Aorta (tissue), 5 donors: ENCODE measurements at regions not wholly inside any gene's neighbourhood (a gene's known extent, or its start where the extent isn't known, plus 50 kb on each side); places are given as distances from the start of the nearest gene placed in this dataset.
A peak's percentile ranks its signal among the peaks of the same experiment; 100 is the strongest.

Source experiments
- ATAC-seq: fragments of 200-7000 bp; cut with Tn5 transposase; one replicate; pipeline ENCODE4 v1.9.1; 2022; ENCODE audit warnings: moderate library complexity; ENCODE audit not compliant: low FRiP score
- DNase-seq, 2 donors: peaks; one replicate each; pipeline ENCODE4 v3.0.0-alpha.2; 2020
- H3K27ac ChIP-seq, 2 donors: one replicate each; pipeline ENCODE4 v1.5.1; 2013; ENCODE audit warnings: low read length in 2 of 2, mild to moderate bottlenecking in 2 of 2, moderate library complexity in 2 of 2, control low read depth in 1 of 2, inconsistent platforms in 1 of 2, low read depth in 1 of 2
- H3K27me3 ChIP-seq, 2 donors: one replicate each; pipeline ENCODE4 v1.6.1; 2013; ENCODE audit warnings: control low read depth in 1 of 2, low read length in 1 of 2, mild to moderate bottlenecking in 1 of 2, moderate library complexity in 1 of 2; ENCODE audit not compliant: insufficient read depth in 2 of 2, control insufficient read depth in 1 of 2
- H3K36me3 ChIP-seq, 2 donors: one replicate each; pipeline ENCODE4 v1.6.1; 2013; ENCODE audit warnings: control low read depth in 1 of 2, low read length in 1 of 2, mild to moderate bottlenecking in 1 of 2; ENCODE audit not compliant: insufficient read depth in 2 of 2, control insufficient read depth in 1 of 2
- H3K4me1 ChIP-seq, 2 donors: one replicate each; pipeline ENCODE4 v1.6.1; 2013; ENCODE audit warnings: low read length in 2 of 2, control low read depth in 1 of 2, mild to moderate bottlenecking in 1 of 2, moderate library complexity in 1 of 2; ENCODE audit not compliant: insufficient read depth in 2 of 2, control insufficient read depth in 1 of 2
- H3K4me3 ChIP-seq, 2 donors: one replicate each; pipeline ENCODE4 v1.5.1; 2013; ENCODE audit warnings: low read length in 2 of 2, control low read depth in 1 of 2, mild to moderate bottlenecking in 1 of 2
- H3K9me3 ChIP-seq: one replicate; pipeline ENCODE4 v1.6.1; 2013; ENCODE audit warnings: mild to moderate bottlenecking, low read length; ENCODE audit not compliant: control insufficient read depth
- WGBS, 2 donors: extraction: QIAGEN DNeasy Blood & Tissue Kit; methylation state at CpG; one replicate each; pipeline ENCODE4 v1.1.7; 2013; 5-methylcytosine and 5-hydroxymethylcytosine counted together
- intact Hi-C, 2 donors: fragments of 100-400 bp; cut with DNase I; formaldehyde crosslinking; loops; one replicate each; pipeline versions ENCODE4 v1.14.2 to v1.15.0; 2022
- donor health status: healthy with polysubstance abuse.
- donor health status: Bipolar disorder and iron deficiency.
- donor health status: DM: no; HTN: no; CAD: no.
- donor health status: DM: no; HTN: no; CAD: no.
- donor health status: DM: yes; HTN: yes; CAD: no.

- WGBS, 2 donors, result 53 to 58% methylated on average over 6 of the region's 6 CpGs
- no peak overlapping the region for H3K4me3 ChIP-seq
- no peaks in the 10 kb centered on the region for H3K36me3 ChIP-seq
- DNase-seq, result no peak
- no peaks in the 10 kb centered on the region for H3K9me3 ChIP-seq
- no peaks in the 10 kb centered on the region for H3K27me3 ChIP-seq
- no peak for ATAC-seq
- intact Hi-C loops, result no loop called here
- no peak overlapping the region for H3K27ac ChIP-seq
- H3K4me1 ChIP-seq, result no peaks in the 10 kb centered on the region
Observed at GRCh38 chr3:194817936-194818335, 132.3 kb downstream of the FAM43A start.

- no peaks in the 10 kb centered on the region for H3K9me3 ChIP-seq
- DNase-seq (no peak), ATAC-seq (no peak)
- no peaks in the 10 kb centered on the region for H3K4me1 ChIP-seq
- 80 to 85% methylated on average over 4 of the region's 4 CpGs for WGBS, 2 donors
- H3K27ac ChIP-seq, result no peak overlapping the region
- H3K4me3 ChIP-seq, result no peak overlapping the region
- intact Hi-C loops, result no loop called here
- no peaks in the 10 kb centered on the region for H3K36me3 ChIP-seq
- no peaks in the 10 kb centered on the region for H3K27me3 ChIP-seq
Observed at GRCh38 chr3:194824100-194824499, 138.4 kb downstream of the FAM43A start.

GRCh38 chr3:194824701-194825111, 139.0 kb downstream of the FAM43A start:
- no peak for DNase-seq
- no peaks in the 10 kb centered on the region for H3K9me3 ChIP-seq
- ATAC-seq, result peak; percentile 33
- intact Hi-C loops, result no loop called here
- no peaks in the 10 kb centered on the region for H3K27me3 ChIP-seq
- no peak overlapping the region for H3K4me3 ChIP-seq
- no peaks in the 10 kb centered on the region for H3K36me3 ChIP-seq
- 55 to 58% methylated on average over 15 of the region's 15 CpGs for WGBS, 2 donors
- no peak overlapping the region for H3K27ac ChIP-seq
- H3K4me1 ChIP-seq, result no peaks in the 10 kb centered on the region

- Histone ChIP-seq H3K36me3 (no peaks in the 10 kb centered on the region), H3K9me3 (no peaks in the 10 kb centered on the region), H3K27me3 (no peaks in the 10 kb centered on the region), H3K27ac (no peak overlapping the region), H3K4me1 (no peaks in the 10 kb centered on the region), H3K4me3 (no peak overlapping the region)
- no peak for DNase-seq
- intact Hi-C loops, result no loop called here
- WGBS, 2 donors, result 91 to 93% methylated on average over 6 of the region's 6 CpGs
- no peak for ATAC-seq
Observed at GRCh38 chr3:194826594-194826993, 140.9 kb downstream of the FAM43A start.

- no peaks in the 10 kb centered on the region for H3K36me3 ChIP-seq
- H3K9me3 ChIP-seq, result no peaks in the 10 kb centered on the region
- 79 to 89% methylated on average over 1 of the region's 1 CpG for WGBS, 2 donors
- no peaks in the 10 kb centered on the region for H3K4me1 ChIP-seq
- DNase-seq, result no peak
- no peak for ATAC-seq
- H3K27me3 ChIP-seq, result no peaks in the 10 kb centered on the region
- no peak overlapping the region for H3K4me3 ChIP-seq
- no peak overlapping the region for H3K27ac ChIP-seq
- intact Hi-C loops, result no loop called here
Observed at GRCh38 chr3:194827486-194827885, 141.8 kb downstream of the FAM43A start.

- ATAC-seq (no peak), DNase-seq (no peak)
- H3K27me3 ChIP-seq, result no peaks in the 10 kb centered on the region
- no peaks in the 10 kb centered on the region for H3K4me1 ChIP-seq
- H3K27ac ChIP-seq, result no peak overlapping the region
- H3K9me3 ChIP-seq, result no peaks in the 10 kb centered on the region
- 92 to 97% methylated on average over 6 of the region's 6 CpGs for WGBS, 2 donors
- no peak overlapping the region for H3K4me3 ChIP-seq
- intact Hi-C loops, result no loop called here
- no peaks in the 10 kb centered on the region for H3K36me3 ChIP-seq
Observed at GRCh38 chr3:194828116-194828515, 142.4 kb downstream of the FAM43A start.

- no peak for ATAC-seq
Observed at GRCh38 chr3:194828926-194829325, 143.2 kb downstream of the FAM43A start.

GRCh38 chr3:194830401-194830800, 144.7 kb downstream of the FAM43A start:
- H3K4me3 ChIP-seq, result no peak overlapping the region
- H3K9me3 ChIP-seq, result no peaks in the 10 kb centered on the region
- no peaks in the 10 kb centered on the region for H3K36me3 ChIP-seq
- H3K27me3 ChIP-seq, result no peaks in the 10 kb centered on the region
- no peaks in the 10 kb centered on the region for H3K4me1 ChIP-seq
- WGBS, 2 donors, result 72 to 79% methylated on average over 6 of the region's 6 CpGs
- intact Hi-C loops, result no loop called here
- H3K27ac ChIP-seq, result no peak overlapping the region
- ATAC-seq (no peak), DNase-seq (no peak)

More at GRCh38 chr3:194828926-194829325, 143.2 kb downstream of the FAM43A start:
- no peak overlapping the region for H3K4me3 ChIP-seq
- H3K4me1 ChIP-seq, result no peaks in the 10 kb centered on the region
- no peaks in the 10 kb centered on the region for H3K27me3 ChIP-seq
- H3K36me3 ChIP-seq, result no peaks in the 10 kb centered on the region
- intact Hi-C loops, result no loop called here
- no peak overlapping the region for H3K27ac ChIP-seq
- no peak for DNase-seq
- no peaks in the 10 kb centered on the region for H3K9me3 ChIP-seq
- WGBS, 2 donors, result 73 to 92% methylated on average over 4 of the region's 4 CpGs

GRCh38 chr3:194830978-194831377, 145.3 kb downstream of the FAM43A start:
- intact Hi-C loops, result no loop called here
- no peaks in the 10 kb centered on the region for H3K36me3 ChIP-seq
- whole genome bisulfite sequencing, 2 donors, result 98 to 100% methylated on average over 1 of the region's 1 CpG

More at GRCh38 chr3:194830978-194831377, 145.3 kb downstream of the FAM43A start:
- ATAC-seq (no peak), DNase-seq (no peak)
- Histone ChIP-seq H3K27ac (no peak overlapping the region), H3K9me3 (no peaks in the 10 kb centered on the region), H3K4me3 (no peak overlapping the region), H3K4me1 (no peaks in the 10 kb centered on the region), H3K27me3 (no peaks in the 10 kb centered on the region)
